Endothelial cell of umbilical vein (primary cell): ENCODE measurements at regions not wholly inside any gene's neighbourhood (a gene's known extent, or its start where the extent isn't known, plus 50 kb on each side); places are given as distances from the start of the nearest gene placed in this dataset.

Experiments used
- CTCF ChIP-seq, 2 donors: IDR thresholded peaks; 1 replicate in 1 of 2; 2 replicates in 1 of 2; pipeline ENCODE4 v1.5.1; 2011; ENCODE audit warnings: low read length in 2 of 2, mild to moderate bottlenecking in 2 of 2, moderate library complexity in 2 of 2, control low read depth in 1 of 2, inconsistent platforms in 1 of 2, low read depth in 1 of 2; ENCODE audit not compliant: insufficient read depth in 1 of 2; ENCODE audit errors: extremely low read depth in 1 of 2
- JUN ChIP-seq: IDR thresholded peaks from 2 replicates; pipeline ENCODE4 v1.6.1; 2011; ENCODE audit warnings: borderline replicate concordance, low read depth; ENCODE audit not compliant: insufficient read length, insufficient read depth

GRCh38 chr16:63883091-63883490 is 1238.8 kb downstream of the CDH11 start:
- TF ChIP-seq CTCF (IDR thresholded peaks at IDR 0.05; ENCODE audit: extremely low read depth in 1 of 2, insufficient read depth in 1 of 2, low read depth in 1 of 2, low read length in 2 of 2) (no peak), JUN (no peak)
